Parathyroid adenoma (tissue), 2 donors: ENCODE measurements at regions not wholly inside any gene's neighbourhood (a gene's known extent, or its start where the extent isn't known, plus 50 kb on each side); places are given as distances from the start of the nearest gene placed in this dataset.

Experiments used
- H2AFZ ChIP-seq: fragments of 300-600 bp; sonication (generic); one replicate; pipeline ENCODE4 v1.7.0; 2017; ENCODE audit warnings: antibody characterized with exemption, mild to moderate bottlenecking
- H3K27ac ChIP-seq: fragments of 300-600 bp; sonication (generic); one replicate; pipeline ENCODE4 v1.7.0; 2017
- H3K27me3 ChIP-seq: fragments of 300-600 bp; sonication (generic); one replicate; pipeline ENCODE4 v1.7.0; 2017; ENCODE audit warnings: low read length; ENCODE audit not compliant: control insufficient read depth, insufficient read depth
- H3K36me3 ChIP-seq: fragments of 300-600 bp; sonication (generic); one replicate; pipeline ENCODE4 v1.7.0; 2017; ENCODE audit warnings: low read length; ENCODE audit not compliant: control insufficient read depth, insufficient read depth
- H3K4me1 ChIP-seq: fragments of 300-600 bp; sonication (generic); one replicate; pipeline ENCODE4 v1.7.0; 2017; ENCODE audit warnings: control low read depth
- H3K4me2 ChIP-seq: fragments of 300-600 bp; sonication (generic); one replicate; pipeline ENCODE4 v1.7.0; 2017; ENCODE audit warnings: low read length
- H3K4me3 ChIP-seq: fragments of 300-600 bp; sonication (generic); one replicate; pipeline ENCODE4 v1.7.0; 2017; ENCODE audit warnings: low read depth, low read length
- H3K79me2 ChIP-seq: fragments of 300-600 bp; sonication (generic); one replicate; pipeline ENCODE4 v1.7.0; 2017; ENCODE audit warnings: control low read depth
- H3K9ac ChIP-seq: fragments of 300-600 bp; sonication (generic); one replicate; pipeline ENCODE4 v1.7.0; 2017; ENCODE audit warnings: mild to moderate bottlenecking
- H3K9me3 ChIP-seq: fragments of 300-600 bp; sonication (generic); one replicate; pipeline ENCODE4 v1.7.0; 2017; ENCODE audit warnings: low read length; ENCODE audit not compliant: control insufficient read depth
- CTCF ChIP-seq: fragments of 300-600 bp; sonication (generic); IDR thresholded peaks from one replicate; pipeline ENCODE4 v1.7.0; 2017; ENCODE audit warnings: antibody characterized with exemption, mild to moderate bottlenecking
- donor health status: primary hyperparathyroidism.

DNA sequence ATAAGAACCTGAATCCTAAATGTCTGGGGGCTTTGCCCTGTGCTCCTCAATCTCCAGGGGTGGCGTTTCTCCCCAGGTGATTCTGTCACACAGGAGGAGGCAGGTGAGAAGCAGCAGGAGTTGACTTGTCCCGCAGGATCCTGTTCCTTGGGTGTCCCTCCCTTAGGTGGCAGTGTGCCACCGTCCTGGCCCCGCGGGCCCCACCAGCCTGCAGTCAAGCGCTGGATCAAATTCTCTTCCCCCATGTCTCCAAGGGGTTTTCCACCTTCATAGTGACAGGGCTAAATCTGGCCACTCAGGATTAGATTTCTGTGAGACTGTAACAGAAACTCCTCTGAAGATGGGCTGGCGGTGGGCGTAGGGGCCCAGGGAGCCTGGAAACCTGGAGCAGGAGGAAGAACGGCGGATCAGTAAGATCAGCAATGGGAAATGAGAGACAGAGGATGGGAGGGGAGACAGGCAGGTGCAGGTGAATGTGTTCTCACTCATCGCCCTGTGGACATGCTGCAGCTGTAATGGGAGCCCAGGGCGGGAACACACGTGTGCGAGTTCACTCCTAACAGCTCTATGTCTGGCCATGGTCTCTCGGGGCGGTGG is 329.2 kb upstream of the COBL start:
- TF ChIP-seq CTCF: no peak
- no peaks in the 10 kb centered on the region for H3K4me1 ChIP-seq
- H3K9ac ChIP-seq: no peak overlapping the region
- H3K36me3 ChIP-seq: no peaks in the 10 kb centered on the region
- H3K79me2 ChIP-seq: no peaks in the 10 kb centered on the region
- H3K4me2 ChIP-seq: no peak overlapping the region
- no peaks in the 10 kb centered on the region for H3K9me3 ChIP-seq
- H3K27me3 ChIP-seq: no peaks in the 10 kb centered on the region
- no peak overlapping the region for H3K4me3 ChIP-seq
- no peak overlapping the region for H3K27ac ChIP-seq
- no peak overlapping the region for H2AFZ ChIP-seq

- TF ChIP-seq CTCF: no peak
- Histone ChIP-seq H3K27ac (no peak overlapping the region), H3K4me1 (no peaks in the 10 kb centered on the region), H3K4me3 (no peak overlapping the region), H3K36me3 (no peaks in the 10 kb centered on the region), H2AFZ (no peak overlapping the region), H3K9me3 (no peaks in the 10 kb centered on the region), H3K27me3 (no peaks in the 10 kb centered on the region), H3K79me2 (no peaks in the 10 kb centered on the region), H3K9ac (no peak overlapping the region), H3K4me2 (no peak overlapping the region)
These were observed 328.6 kb upstream of the COBL start for GRCh38 chr7:51645255-51645654.

- Histone ChIP-seq H3K4me3 (no peak overlapping the region), H2AFZ (no peak overlapping the region), H3K27me3 (no peaks in the 10 kb centered on the region)
These were observed 327.6 kb upstream of the COBL start for GRCh38 chr7:51644216-51644615.

GRCh38 chr7:51640841-51641240 is 324.2 kb upstream of the COBL start:
- no peak overlapping the region for H3K27ac ChIP-seq
- no peaks in the 10 kb centered on the region for H3K36me3 ChIP-seq
- H3K4me2 ChIP-seq: no peak overlapping the region
- H3K27me3 ChIP-seq: no peaks in the 10 kb centered on the region
- no peak for TF ChIP-seq CTCF
- no peaks in the 10 kb centered on the region for H3K4me1 ChIP-seq
- no peak overlapping the region for H2AFZ ChIP-seq
- no peak overlapping the region for H3K9ac ChIP-seq
- H3K79me2 ChIP-seq: no peaks in the 10 kb centered on the region
- H3K9me3 ChIP-seq: no peaks in the 10 kb centered on the region
- no peak overlapping the region for H3K4me3 ChIP-seq

More at GRCh38 chr7:51644216-51644615, 327.6 kb upstream of the COBL start:
- H3K4me2 ChIP-seq: no peak overlapping the region
- TF ChIP-seq CTCF: no peak
- no peaks in the 10 kb centered on the region for H3K36me3 ChIP-seq
- no peaks in the 10 kb centered on the region for H3K9me3 ChIP-seq
- H3K27ac ChIP-seq: no peak overlapping the region
- no peaks in the 10 kb centered on the region for H3K79me2 ChIP-seq
- H3K9ac ChIP-seq: no peak overlapping the region
- H3K4me1 ChIP-seq: no peaks in the 10 kb centered on the region

DNA sequence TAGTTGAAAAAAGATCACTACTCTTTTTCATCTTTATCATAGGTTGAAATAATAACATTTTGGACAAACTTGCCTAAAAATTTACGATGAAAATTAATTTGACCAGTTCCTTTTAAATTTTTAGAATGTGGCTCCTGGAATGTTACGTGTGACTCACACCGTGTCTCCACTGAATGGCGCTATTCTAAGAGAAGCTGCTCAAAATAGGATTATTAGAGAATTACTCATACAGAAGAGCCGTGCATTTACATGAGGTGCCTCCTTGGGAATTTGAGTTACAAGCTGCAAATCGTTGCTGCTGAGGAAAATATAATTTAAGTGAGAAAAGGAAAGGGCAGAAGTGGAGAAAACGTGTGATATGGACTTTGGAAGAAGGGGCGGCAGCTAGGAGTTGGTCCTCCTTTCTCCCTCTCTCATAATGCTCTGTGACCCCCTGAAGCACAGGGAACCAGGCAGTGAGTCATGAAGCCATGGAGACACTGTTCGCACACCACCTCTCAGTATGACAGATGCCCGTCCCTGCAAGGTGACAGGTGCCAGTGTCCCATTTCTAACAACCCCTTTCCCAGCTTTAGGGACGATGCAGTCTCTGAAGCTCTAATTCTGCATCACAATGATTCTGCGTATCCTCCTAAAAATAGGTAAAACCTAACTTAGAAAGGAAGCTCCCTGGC is 323.2 kb upstream of the COBL start:
- no peaks in the 10 kb centered on the region for H3K79me2 ChIP-seq
- H3K4me3 ChIP-seq: no peak overlapping the region
- H3K4me1 ChIP-seq: no peaks in the 10 kb centered on the region
- no peaks in the 10 kb centered on the region for H3K27me3 ChIP-seq
- H3K9ac ChIP-seq: no peak overlapping the region
- no peaks in the 10 kb centered on the region for H3K36me3 ChIP-seq
- H3K4me2 ChIP-seq: no peak overlapping the region
- no peak overlapping the region for H3K27ac ChIP-seq
- no peak for TF ChIP-seq CTCF
- H2AFZ ChIP-seq: no peak overlapping the region
- H3K9me3 ChIP-seq: no peaks in the 10 kb centered on the region
